Activated naive CD4-positive, alpha-beta T cell (primary cell): ENCODE measurements at regions not wholly inside any gene's neighbourhood (a gene's known extent, or its start where the extent isn't known, plus 50 kb on each side); places are given as distances from the start of the nearest gene placed in this dataset.
"Not testable (repeated sequence)": the region's sequence is repeated elsewhere in the genome, so short reads cannot be mapped to it uniquely, and the experiment has no call there.

Experiments used
- DNase-seq, 4 experiments: peaks; one replicate each; lab custom pipeline; 2025; lab: John Stamatoyannopoulos, UW

DNA sequence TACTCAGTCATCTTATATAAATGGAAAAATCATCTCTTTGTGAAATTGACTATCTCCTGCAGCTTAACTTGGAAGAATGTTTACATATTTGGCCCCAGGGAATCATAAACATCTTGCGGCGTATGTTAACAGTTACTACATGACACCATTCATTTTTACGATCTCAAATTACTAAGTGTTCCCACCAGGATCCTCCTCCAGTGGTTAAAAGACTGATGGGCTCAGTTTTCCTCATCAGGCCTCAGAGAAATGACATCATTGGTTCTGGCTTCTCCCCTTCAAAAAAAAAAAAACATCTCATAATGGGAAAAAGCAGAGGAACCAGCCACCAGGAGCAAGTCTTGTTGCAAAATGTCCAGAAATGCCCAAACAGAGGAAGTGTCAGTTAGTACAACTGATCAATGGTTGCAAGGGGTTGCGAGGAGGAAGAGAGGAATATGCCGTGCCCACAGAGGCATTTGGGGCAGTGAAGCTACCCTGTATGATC lies 70.5 kb upstream of the LIPC start:
- no peak for DNase-seq

DNA sequence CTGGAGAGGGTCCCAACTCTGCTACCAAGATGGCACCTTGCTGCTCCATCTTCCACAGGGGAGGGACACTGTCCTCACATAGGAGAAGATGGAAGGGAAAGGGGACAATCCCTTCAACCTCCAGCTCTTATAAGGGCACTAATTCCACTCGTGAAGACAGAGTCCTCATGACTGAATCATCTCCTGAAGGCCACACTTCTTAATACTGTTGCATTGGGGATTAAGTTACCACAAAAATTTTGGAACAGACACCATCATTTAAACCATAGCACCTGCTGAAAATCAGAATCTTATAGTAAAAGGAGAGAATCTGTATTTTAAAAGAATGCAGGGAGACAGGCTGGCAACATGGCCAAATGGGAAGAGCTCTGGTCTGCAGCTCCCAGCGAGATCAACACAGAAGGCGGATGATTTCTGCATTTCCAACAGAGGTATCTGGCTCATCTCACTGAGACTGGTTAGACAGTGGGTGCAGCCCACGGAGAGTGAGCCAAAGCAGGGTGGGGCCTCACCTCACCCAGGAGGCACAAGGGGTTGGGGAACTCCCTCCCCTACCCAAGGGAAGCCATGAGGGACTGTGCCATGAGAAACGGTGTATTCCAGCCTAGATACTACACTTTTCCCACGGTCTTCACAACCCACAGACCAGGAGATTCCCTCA lies 69.4 kb upstream of the LIPC start:
- no peak for DNase-seq

DNA sequence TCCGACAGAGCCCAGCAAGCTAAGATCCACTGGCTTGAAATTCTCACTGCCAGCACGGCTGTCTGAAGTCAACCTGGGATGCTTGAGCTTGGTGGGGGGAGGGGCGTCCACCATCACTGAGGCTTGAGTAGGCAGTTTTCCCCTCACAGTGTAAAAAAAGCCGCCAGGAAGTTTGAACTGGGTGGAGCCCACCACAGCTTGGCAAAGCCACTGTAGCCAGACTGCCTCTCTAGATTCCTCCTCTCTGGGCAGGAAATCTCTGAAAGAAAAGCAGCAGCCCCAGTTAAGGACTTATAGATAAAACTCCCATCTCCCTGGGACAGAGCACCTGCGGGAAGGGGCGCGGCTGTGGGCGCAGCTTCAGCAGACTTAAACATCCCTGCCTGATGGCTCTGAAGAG lies 68.7 kb upstream of the LIPC start:
- DNase-seq = not testable (repeated sequence)

DNA sequence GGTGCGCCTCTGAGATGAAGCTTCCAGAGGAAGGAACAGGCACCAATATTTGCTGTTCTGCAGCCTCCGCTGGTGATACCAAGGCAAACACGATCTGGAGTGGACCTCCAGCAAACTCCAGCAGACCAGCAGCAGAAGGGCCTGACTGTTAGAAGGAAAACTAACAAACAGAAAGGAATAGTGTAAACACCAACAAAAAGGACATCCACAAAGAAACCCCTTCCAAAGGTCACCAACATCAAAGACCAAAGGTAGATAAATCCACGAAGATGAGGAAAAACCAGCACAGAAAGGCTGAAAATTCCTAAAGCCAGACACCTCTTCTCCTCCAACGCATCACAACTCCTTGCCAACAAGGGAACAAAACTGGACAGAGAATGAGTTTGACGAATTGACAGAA lies 68.1 kb upstream of the LIPC start:
- not testable (repeated sequence) for DNase-seq

DNA sequence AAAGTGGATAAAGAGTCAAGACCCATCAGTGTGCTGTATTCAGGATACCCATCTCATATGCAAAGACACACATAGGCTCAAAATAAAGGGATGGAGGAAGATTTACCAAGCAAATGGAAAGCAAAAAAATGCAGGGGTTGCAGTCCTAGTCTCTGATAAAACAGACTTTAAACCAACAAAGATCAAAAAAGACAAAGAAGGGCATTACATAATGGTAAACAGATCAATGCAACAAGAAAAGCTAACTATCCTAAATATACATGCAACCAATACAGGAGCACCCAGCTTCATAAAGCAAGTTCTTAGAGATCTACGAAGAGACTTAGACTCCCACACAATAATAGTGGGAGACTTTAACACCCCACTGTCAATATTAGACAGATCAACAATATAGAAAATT lies 66.7 kb upstream of the LIPC start:
- DNase-seq = not testable (repeated sequence)

DNA sequence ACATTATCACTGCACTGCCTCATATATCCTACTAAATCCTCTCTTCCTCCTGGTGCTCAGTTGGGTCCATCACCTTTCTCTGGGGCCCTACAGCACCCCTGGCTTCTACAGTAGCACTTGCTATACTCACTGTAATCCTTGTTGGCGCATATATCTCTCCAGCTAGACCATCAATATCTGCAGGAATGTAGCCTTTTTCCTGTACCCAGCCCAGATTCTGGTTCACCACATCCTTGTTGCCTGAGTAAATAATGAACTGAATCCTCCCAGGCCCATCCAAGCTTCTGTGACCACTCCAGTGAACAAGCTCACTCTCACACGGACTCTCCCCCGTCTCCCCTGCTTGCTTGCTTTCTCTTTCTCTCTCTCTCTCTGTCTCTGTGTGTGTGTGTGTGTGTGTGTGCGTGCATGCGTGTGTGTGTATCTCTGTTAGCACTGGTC lies 62.5 kb upstream of the LIPC start:
- no peak for DNase-seq

DNA sequence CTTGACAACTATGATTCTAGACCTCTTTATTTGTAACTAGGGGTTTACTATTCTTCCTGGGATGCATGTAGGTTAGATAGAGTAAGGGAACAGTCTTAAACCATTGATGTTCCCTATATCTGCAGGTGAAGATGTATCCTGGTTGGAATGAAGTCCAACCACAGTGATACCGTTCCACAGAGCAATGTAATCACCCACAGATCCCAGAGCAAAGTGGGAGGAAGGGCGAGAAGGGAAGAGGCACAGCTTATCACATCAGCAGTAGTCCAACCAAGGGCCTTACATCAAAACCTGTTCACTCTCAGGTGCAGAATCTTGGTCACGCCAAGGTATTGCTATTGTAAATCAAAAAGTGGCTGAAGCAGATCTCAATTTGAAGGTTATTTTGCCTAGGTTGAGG lies 61.8 kb upstream of the LIPC start:
- DNase-seq = no peak

DNA sequence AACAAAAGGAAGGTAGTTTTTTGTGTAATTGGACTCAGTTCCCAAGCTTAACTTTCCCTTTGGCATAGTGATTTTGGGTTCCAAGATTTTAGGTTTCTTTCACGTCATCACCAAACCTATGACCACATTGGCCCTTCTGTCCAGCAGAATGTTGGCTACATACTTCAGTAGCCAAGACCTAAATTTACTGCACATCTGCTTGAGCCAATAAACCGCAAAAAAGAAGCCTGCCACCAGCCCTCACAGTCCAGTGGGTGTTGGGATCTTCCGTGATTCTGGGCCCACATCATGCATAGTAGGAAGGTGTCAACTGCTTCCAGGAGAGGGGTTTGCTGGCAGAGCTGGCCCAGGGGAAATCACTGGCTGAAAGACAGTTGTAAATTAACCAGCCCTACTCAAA lies 57.6 kb upstream of the LIPC start:
- DNase-seq = no peak

DNA sequence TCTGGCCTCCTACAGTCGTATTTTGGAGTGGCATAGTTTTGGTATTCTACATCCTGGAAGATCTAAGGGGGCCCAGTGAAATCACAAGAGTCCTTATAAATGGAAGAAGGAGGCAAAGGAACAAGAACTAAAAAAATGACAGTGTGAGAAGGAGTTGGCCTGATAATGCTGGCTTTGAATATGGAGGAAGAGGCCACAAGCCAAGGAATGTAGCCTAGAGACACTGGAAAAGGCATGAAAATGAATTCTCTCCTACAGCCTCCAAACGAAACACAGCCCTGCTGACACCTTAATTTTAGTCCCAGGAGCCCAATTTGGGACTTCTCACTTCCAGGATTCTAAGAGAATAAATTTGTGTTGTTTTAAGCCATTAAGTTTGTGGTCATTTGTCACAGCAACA lies 54.6 kb upstream of the LIPC start:
- no peak for DNase-seq

DNA sequence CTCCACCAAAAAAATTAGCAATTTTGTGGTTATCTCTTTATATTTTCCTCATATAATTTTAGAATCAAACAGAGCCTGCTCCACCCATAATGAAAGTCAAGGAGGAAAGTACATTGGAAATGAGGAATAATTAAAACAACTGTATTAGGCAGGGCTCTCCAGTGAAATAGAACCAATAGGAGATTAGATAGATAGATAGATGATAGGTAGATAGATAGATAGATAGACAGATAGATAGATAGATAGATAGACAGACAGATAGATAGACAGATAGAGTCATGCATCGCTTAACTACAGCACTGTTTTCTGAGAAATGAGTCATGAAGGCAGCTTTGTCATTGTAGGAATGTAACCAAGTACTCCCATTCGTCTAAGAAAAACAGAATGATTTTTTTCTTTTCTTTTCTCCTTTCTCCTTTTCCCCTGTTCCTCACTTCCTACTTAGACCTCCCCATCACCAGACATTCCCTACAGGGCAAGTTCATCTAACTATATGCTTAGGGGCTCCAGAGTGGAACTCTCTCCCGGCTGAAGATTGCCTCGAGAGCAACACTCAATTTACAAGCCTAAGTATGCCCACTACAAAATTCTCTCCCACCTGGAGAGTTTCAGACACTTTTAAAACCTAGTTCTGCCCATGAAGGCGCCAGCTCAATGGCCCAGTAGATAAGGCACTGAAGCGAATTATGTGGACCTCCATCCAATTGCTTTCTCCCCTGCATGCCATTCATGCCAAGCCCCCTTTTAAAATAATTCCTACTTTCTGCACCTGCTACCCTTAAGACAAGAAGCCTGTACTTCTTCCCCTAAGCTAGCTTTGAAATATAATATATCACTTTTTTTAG lies 53.3 kb upstream of the LIPC start:
- DNase-seq = no peak

DNA sequence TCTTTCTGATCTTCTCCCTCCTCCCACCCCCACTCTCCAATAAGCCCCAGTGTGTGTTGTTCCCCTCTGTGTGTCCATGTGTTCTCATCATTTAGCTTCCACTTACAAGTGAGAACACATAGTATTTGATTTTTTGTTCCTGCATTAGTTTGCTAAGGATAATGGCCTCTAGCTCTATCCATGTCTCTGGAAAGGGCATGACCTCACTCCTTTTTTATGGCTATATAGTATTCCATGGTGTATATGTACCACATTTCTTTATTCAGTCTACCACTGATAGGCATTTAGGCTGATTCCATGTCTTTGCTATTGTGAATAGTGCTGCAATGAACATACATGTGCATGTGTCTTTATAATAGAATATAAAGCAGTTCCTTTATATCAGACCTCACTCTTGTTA lies 52.3 kb upstream of the LIPC start:
- DNase-seq = not testable (repeated sequence)

DNA sequence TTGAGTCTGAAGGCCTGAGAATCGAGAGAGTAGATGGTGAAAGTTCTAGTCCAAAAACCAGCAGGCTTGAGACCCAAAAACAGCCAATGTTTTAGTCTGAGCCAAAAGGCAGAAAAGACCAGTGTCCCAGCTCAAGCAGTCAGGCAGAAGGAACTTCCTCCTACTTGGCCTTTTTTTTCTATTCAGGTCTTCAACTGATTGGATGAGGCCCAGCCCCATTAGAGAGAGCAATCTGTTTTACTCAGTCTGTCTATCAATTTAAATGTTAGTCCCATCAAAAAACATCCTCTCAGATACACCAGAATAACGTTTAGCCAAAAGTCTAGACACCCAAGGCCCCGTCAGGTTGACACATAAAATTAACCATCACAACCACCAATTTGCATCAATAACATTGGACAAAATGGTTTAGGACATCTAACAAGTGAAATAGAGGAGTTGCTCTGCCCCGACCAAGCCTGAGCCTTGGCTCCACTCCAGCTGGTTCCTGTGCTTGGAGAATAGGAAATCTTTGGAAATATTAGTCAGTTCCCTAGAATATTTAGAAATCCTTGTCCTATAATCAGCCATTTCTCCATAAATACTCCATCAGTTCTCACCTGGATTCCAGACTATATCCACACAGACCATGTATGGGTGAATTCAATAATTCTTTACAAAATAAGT lies 51.4 kb upstream of the LIPC start:
- DNase-seq = no peak

DNA sequence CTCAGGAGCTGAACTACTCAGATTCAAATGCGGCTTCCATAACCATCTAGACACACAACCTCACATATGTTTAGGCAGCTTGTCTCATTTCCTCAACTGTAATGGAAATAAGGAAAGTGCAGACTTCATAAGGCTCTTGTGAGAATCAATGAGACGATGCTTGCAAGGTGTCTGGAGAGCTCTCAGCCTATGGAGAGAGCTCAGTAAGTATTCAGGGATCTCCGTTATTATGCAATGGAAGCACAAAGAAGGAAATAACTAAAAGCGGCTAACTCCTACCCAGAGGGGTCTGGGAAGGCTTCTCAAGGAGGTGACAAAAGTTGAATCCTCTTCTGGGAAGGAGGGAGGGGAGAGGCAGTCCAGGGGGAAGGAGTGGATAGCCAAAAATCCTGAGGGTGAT lies 50.1 kb upstream of the LIPC start:
- no peak for DNase-seq
